ENCODE measurements at regions not wholly inside any gene's neighbourhood (a gene's known extent, or its start where the extent isn't known, plus 50 kb on each side); places are given as distances from the start of the nearest gene placed in this dataset.

DNA sequence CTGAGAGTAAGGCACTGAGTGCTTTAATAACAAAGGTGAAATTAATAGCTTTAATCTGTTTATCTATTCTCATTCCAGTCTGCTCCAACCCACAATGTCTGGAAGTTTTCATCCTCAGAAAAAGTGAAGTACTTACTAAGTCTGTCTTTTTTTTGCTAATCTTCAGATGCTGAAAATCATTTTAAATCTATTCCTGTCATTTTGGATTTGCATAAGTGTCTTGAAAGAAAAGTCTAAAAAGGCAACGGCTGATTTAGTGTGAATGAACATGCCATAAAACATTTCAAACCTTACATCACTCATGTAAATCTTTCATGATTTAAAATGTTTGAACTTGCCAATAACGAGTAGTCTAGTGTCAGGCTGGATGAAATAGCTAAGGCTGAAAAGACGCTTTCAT is 685.6 kb downstream of the RPS29 start:
- H3K4me3 ChIP-seq (ENCODE audit: low read depth, low read length) = no peak overlapping the region
- in situ Hi-C loops (cut with HindIII; ENCODE audit: low sequenced_read_pairs) = no loop called here
- TF ChIP-seq, protein P1, sequence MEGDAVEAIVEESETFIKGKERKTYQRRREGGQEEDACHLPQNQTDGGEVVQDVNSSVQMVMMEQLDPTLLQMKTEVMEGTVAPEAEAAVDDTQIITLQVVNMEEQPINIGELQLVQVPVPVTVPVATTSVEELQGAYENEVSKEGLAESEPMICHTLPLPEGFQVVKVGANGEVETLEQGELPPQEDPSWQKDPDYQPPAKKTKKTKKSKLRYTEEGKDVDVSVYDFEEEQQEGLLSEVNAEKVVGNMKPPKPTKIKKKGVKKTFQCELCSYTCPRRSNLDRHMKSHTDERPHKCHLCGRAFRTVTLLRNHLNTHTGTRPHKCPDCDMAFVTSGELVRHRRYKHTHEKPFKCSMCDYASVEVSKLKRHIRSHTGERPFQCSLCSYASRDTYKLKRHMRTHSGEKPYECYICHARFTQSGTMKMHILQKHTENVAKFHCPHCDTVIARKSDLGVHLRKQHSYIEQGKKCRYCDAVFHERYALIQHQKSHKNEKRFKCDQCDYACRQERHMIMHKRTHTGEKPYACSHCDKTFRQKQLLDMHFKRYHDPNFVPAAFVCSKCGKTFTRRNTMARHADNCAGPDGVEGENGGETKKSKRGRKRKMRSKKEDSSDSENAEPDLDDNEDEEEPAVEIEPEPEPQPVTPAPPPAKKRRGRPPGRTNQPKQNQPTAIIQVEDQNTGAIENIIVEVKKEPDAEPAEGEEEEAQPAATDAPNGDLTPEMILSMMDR (IDR thresholded peaks at IDR 0.05; ENCODE audit: low read depth, low read length) = no peak
- DNase-seq (ENCODE audit: low read depth, low spot score) = no peak

- TF ChIP-seq, protein P1 (IDR thresholded peaks at IDR 0.05; ENCODE audit: low read depth, low read length) = no peak
- no peak overlapping the region for H3K4me3 ChIP-seq (ENCODE audit: low read depth, low read length)
- no peak for DNase-seq (ENCODE audit: low read depth, low spot score)
- in situ Hi-C loops (cut with HindIII; ENCODE audit: low sequenced_read_pairs) = no loop called here
Measured at GRCh38 chr14:48890333-48890732, 695.8 kb downstream of the RPS29 start.

GRCh38 chr14:48876806-48877340 is 709.3 kb downstream of the RPS29 start:
- H3K4me3 ChIP-seq (ENCODE audit: low read depth, low read length) = no peak overlapping the region
- DNase-seq (ENCODE audit: low read depth, low spot score) = no peak
- in situ Hi-C loops (cut with HindIII; ENCODE audit: low sequenced_read_pairs) = no loop called here
- TF ChIP-seq, protein P1 (IDR thresholded peaks at IDR 0.05; ENCODE audit: low read depth, low read length) = no peak

DNA sequence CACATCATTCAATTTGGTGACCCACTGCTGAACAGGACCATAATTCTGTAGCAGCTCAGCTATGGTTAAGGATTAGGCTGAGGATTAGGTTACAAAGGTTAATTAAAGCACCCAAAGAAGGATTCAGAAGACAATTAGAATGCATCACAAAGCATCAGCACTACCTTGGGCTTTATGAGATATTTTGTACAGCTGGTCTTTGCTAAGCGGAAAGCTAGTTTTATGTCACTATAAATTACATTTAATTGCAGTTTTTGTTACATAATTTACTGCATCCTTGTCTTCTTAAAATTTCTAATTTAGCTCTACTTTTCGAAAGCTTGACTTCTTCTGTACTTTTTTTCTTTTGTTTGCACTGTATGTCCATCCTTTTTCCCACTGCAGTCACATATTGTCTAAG is 711.5 kb downstream of the RPS29 start:
- DNase-seq (ENCODE audit: low read depth, low spot score) = no peak
- TF ChIP-seq, protein P1 (IDR thresholded peaks at IDR 0.05; ENCODE audit: low read depth, low read length) = no peak
- in situ Hi-C loops (cut with HindIII; ENCODE audit: low sequenced_read_pairs) = no loop called here
- H3K4me3 ChIP-seq (ENCODE audit: low read depth, low read length) = no peak overlapping the region

DNA sequence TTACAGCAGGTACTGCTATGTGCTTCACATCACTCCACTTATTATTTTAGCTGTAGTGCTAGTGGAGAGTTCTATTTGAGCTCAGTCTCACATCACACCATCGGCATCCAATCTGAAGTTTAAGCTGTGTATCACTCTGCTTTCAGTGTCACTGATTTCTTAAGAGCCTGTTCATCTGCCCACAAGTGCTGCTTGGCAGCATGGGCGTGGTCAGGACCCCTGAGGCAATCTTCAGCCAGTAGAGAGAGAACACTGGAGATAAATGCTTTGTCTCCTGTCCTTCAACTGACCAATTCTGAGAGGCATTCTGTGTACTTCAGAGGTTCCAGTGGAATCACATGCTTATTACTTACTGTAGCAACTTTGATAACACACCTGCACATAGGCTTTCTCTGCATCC is 728.8 kb downstream of the RPS29 start:
- no peak for DNase-seq (ENCODE audit: low read depth, low spot score)
- no peak overlapping the region for H3K4me3 ChIP-seq (ENCODE audit: low read depth, low read length)
- TF ChIP-seq, protein P1 (IDR thresholded peaks at IDR 0.05; ENCODE audit: low read depth, low read length) = no peak
- in situ Hi-C loops (cut with HindIII; ENCODE audit: low sequenced_read_pairs) = no loop called here

DNA sequence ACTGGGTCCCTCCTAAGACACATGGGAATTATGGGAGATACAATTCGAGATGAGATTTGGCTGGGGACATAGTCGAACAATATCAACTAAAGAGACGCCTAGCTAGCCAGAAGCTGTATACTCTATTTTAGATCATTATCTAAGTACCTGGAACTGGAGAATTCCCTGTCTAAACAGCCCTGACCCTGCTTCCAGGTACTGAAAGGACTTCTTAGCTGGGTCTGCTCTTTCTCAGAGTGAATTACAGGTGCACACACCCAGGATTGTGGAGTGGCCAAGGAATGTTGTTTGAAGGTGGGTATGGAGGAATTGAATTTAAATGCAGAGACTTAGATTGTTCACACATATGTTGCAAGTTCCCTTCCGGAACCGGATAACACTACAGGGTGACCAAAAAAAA is 733.0 kb downstream of the RPS29 start:
- TF ChIP-seq, protein P1 (IDR thresholded peaks at IDR 0.05; ENCODE audit: low read depth, low read length) = no peak
- DNase-seq (ENCODE audit: low read depth, low spot score) = no peak
- H3K4me3 ChIP-seq (ENCODE audit: low read depth, low read length) = no peak overlapping the region
- in situ Hi-C loops (cut with HindIII; ENCODE audit: low sequenced_read_pairs) = no loop called here
